ENCODE measurements at regions not wholly inside any gene's neighbourhood (a gene's known extent, or its start where the extent isn't known, plus 50 kb on each side); places are given as distances from the start of the nearest gene placed in this dataset.

GRCh38 chr5:89011778-89012711, 129.1 kb upstream of the MEF2C start:
- TF ChIP-seq CTCF (IDR thresholded peaks at IDR 0.05): no peak
- Mint-ChIP-seq H3K27ac (ENCODE audit: unreplicated experiment) (no peak overlapping the region), H3K27me3 (ENCODE audit: unreplicated experiment) (no peaks in the 10 kb centered on the region), H3K9me3 (ENCODE audit: unreplicated experiment) (no peaks in the 10 kb centered on the region), H3K36me3 (ENCODE audit: unreplicated experiment) (no peaks in the 10 kb centered on the region), H3K4me3 (ENCODE audit: unreplicated experiment) (no peak overlapping the region), H3K4me1 (ENCODE audit: unreplicated experiment) (peaks cover 3% of the 10 kb centered on the region)
- no peak for DNase-seq (ENCODE audit: extremely low spot score, unreplicated experiment)

DNA sequence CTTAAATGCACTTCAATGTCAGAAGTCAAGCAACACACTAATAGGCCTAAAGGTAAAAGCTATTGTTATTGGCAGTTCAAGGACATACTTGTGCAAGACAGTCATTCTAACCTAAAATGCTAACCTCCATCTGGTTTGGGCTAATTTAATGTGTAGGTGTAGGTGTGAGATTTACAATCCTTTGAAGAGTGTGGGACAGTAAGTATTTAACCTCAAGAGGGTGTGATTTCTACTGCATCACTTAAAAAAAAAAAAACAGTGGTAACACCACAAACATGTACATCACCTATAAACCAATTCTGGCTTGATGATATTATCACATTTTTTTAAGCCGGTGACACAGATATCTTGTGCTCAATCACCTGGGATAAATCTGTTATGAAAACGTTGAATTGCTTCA, 127.5 kb upstream of the MEF2C start:
- no peak overlapping the region for H3K27ac Mint-ChIP-seq (ENCODE audit: unreplicated experiment)
- H3K4me3 Mint-ChIP-seq (ENCODE audit: unreplicated experiment): no peak overlapping the region
- H3K36me3 Mint-ChIP-seq (ENCODE audit: unreplicated experiment): no peaks in the 10 kb centered on the region
- H3K9me3 Mint-ChIP-seq (ENCODE audit: unreplicated experiment): no peaks in the 10 kb centered on the region
- no peak for DNase-seq (ENCODE audit: extremely low spot score, unreplicated experiment)
- no peaks in the 10 kb centered on the region for H3K27me3 Mint-ChIP-seq (ENCODE audit: unreplicated experiment)
- no peak for TF ChIP-seq CTCF (IDR thresholded peaks at IDR 0.05)
- no peaks in the 10 kb centered on the region for H3K4me1 Mint-ChIP-seq (ENCODE audit: unreplicated experiment)

DNA sequence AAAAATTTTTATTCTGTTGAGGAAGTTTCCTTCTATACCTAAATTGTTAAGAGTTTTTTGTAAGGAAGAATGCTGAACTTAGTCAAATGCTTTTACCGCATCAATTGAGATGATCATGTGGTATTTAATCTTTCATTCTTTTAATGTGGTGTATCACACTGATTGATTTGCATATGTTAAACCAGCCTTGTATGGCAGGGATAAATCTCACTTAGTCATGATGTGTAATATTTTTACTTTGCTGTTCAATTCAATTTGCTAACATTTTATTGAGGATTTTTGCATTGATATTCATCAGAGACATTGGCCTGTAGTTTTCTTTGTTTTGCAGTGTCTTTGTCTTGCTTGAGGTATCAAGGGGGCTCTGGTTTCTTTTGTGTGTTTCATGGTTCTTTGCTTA, 125.3 kb upstream of the MEF2C start:
- Mint-ChIP-seq H3K36me3 (ENCODE audit: unreplicated experiment) (no peaks in the 10 kb centered on the region), H3K9me3 (ENCODE audit: unreplicated experiment) (no peaks in the 10 kb centered on the region), H3K4me3 (ENCODE audit: unreplicated experiment) (no peak overlapping the region), H3K27ac (ENCODE audit: unreplicated experiment) (no peak overlapping the region), H3K27me3 (ENCODE audit: unreplicated experiment) (no peaks in the 10 kb centered on the region), H3K4me1 (ENCODE audit: unreplicated experiment) (no peaks in the 10 kb centered on the region)
- no peak for TF ChIP-seq CTCF (IDR thresholded peaks at IDR 0.05)
- DNase-seq (ENCODE audit: extremely low spot score, unreplicated experiment): no peak

- no peaks in the 10 kb centered on the region for H3K27me3 Mint-ChIP-seq (ENCODE audit: unreplicated experiment)
- H3K4me3 Mint-ChIP-seq (ENCODE audit: unreplicated experiment): no peak overlapping the region
- no peaks in the 10 kb centered on the region for H3K9me3 Mint-ChIP-seq (ENCODE audit: unreplicated experiment)
- TF ChIP-seq CTCF (IDR thresholded peaks at IDR 0.05): no peak
- no peaks in the 10 kb centered on the region for H3K4me1 Mint-ChIP-seq (ENCODE audit: unreplicated experiment)
- H3K27ac Mint-ChIP-seq (ENCODE audit: unreplicated experiment): no peak overlapping the region
- DNase-seq (ENCODE audit: extremely low spot score, unreplicated experiment): no peak
- H3K36me3 Mint-ChIP-seq (ENCODE audit: unreplicated experiment): no peaks in the 10 kb centered on the region
These were observed 123.0 kb upstream of the MEF2C start for GRCh38 chr5:89005990-89006389.

DNA sequence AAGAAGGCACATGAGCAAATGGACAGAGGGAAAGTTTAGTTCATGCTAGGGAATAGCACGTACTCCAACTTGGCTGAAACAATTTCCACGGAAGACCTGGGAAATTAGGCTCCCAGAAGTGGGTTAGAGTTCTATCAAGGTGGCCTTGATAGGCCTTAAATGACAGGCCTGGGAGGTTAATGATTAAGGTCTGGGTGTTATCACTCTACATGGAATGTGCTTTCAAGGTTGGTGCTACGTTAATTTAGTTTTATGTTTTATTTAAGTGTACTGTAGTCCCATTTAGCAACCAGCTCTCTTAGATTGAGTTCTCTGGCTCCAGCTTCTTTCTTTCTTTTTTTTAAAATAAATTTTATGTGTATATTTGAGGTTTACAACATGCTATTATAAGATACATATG, 121.4 kb upstream of the MEF2C start:
- no peak for DNase-seq (ENCODE audit: extremely low spot score, unreplicated experiment)
- TF ChIP-seq CTCF (IDR thresholded peaks at IDR 0.05): no peak
- H3K27me3 Mint-ChIP-seq (ENCODE audit: unreplicated experiment): no peaks in the 10 kb centered on the region
- H3K4me1 Mint-ChIP-seq (ENCODE audit: unreplicated experiment): no peaks in the 10 kb centered on the region
- no peak overlapping the region for H3K4me3 Mint-ChIP-seq (ENCODE audit: unreplicated experiment)
- no peaks in the 10 kb centered on the region for H3K36me3 Mint-ChIP-seq (ENCODE audit: unreplicated experiment)
- no peak overlapping the region for H3K27ac Mint-ChIP-seq (ENCODE audit: unreplicated experiment)
- no peaks in the 10 kb centered on the region for H3K9me3 Mint-ChIP-seq (ENCODE audit: unreplicated experiment)
